HG03378 (cell line): ENCODE measurements at regions not wholly inside any gene's neighbourhood (a gene's known extent, or its start where the extent isn't known, plus 50 kb on each side); places are given as distances from the start of the nearest gene placed in this dataset.
"Not testable (repeated sequence)": the region's sequence is repeated elsewhere in the genome, so short reads cannot be mapped to it uniquely, and the experiment has no call there.

Experiments
- ATAC-seq: cut with Tn5 transposase; IDR thresholded peaks from one replicate; pipeline ENCODE4 v1.9.1; 2021; ENCODE audit warnings: mild to moderate bottlenecking, moderate library complexity; ENCODE audit not compliant: unreplicated experiment

DNA sequence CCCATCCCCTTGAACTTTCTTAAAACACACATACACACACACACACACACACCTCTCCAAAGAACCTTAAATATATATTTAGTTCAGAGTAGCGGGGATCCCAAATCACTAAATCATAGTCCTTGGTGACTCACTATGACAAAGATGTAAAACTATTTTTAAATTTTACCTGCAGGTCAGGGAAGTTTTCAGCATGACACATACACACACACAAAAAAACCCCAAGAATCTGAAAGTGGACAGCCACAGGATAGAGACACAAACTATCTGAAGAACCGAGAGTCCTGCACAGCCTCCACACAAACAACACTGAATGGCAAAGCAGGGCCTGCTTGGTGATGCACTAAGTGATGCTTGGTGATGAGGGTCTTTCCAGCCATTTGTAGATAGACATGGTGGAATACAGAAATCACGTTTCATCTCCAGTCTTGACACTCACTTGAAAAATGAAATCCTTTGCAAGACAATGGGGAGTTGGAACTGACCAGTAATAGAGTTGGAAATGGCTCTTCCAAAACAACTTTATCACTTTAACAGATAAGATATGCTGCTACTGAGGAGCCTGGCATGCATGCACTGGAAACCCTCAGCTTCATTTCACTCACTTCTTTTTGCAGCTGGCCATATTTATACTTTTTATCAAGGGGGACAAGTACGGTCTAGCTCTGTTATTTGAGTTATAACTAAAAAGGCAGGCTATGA, 307.3 kb downstream of the RAPGEF2 start:
- ATAC-seq: no peak

- ATAC-seq: no peak
Measured at GRCh38 chr4:159410891-159411290, 308.0 kb downstream of the RAPGEF2 start.

GRCh38 chr4:159413306-159413943, 310.5 kb downstream of the RAPGEF2 start:
- no peak for ATAC-seq

- ATAC-seq: no peak
Measured at GRCh38 chr4:159414305-159414704, 311.4 kb downstream of the RAPGEF2 start.

DNA sequence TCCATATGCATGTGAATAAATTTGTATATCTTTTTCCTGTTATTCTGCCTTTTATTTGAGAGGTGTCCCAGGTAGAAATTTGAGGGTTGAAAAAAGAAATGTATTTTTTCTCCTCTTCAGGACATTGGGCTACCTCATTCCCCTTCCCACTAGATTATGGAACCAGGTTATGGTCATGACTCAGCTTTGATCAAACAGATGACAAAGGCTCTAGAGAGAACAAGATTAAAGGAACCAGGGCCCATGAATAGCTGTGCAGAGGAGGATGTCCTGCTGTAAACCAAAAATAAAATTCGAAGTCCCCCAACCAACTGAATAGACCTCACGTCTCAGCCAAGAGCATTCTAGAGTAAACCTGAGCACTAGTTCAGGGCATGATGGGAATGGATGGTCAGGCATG, 313.2 kb downstream of the RAPGEF2 start:
- ATAC-seq: no peak

- no peak for ATAC-seq
Measured at GRCh38 chr4:159416996-159417395, 314.1 kb downstream of the RAPGEF2 start.

DNA sequence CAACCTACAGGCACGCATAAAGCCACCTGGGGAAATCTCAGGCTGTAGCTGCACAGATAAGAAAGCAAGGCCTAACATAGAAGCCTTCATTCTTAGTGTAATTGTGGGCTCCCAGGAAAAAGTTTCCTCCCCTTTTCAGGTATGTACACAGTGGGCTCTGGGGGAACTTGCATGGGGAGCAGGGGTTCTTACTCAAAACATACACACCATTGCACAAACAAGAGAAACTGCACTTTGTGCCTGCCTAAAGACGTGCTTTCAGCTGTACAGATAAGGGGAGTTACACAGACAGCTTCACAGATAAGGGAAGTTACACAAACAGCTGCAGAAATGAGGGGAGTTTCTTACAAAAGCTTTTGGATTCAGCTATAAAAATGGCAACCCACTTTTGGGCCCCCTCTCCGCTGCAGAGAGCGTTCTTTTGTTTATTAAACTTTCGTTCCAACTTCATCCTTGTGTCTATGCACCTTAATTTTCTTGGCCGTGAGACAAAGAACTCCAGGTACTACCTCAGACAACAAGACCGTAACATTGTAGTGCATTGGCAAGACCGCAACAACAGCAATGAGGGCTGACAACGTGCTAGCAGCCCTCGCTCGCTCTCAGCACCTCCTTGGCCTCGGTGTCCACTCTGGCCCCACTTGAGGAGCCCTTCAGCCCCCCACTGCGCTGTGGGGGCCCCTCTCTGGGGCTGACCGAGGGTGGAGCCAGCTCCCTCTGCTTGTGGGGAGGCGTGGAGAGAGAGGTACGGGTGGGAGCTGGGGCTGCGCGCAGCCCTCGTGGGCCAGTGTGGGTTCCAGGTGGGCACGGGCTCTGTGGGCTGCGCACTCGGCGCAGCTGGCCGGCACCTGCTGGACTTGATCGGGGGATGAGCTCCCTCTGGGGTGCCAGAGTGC, 317.5 kb downstream of the RAPGEF2 start:
- ATAC-seq: no peak

GRCh38 chr4:159421058-159421419, 318.2 kb downstream of the RAPGEF2 start:
- ATAC-seq: not testable (repeated sequence)

- no peak for ATAC-seq
Measured at GRCh38 chr4:159422019-159422418, 319.1 kb downstream of the RAPGEF2 start.

GRCh38 chr4:159422626-159423025, 319.7 kb downstream of the RAPGEF2 start:
- no peak for ATAC-seq

GRCh38 chr4:159425737-159426305, 322.9 kb downstream of the RAPGEF2 start:
- no peak for ATAC-seq

DNA sequence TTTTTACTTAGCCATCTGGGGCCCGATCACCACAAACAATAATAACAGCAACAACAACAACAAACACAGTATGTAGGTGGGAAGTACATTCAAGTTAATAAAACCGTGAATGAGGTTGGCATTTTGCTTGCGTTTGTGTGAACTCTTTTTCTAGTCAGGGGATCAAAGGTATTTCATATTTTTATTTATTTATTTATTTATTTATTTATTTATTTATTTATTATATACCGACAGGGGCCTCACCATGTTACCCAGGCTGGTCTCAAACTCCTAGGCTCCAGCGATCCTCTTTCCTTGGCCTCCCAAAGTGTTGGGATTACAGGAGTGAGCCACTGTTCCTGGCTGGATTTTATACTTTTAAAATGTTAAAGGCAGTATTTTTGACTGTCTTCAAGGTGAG, 325.4 kb downstream of the RAPGEF2 start:
- ATAC-seq: no peak

DNA sequence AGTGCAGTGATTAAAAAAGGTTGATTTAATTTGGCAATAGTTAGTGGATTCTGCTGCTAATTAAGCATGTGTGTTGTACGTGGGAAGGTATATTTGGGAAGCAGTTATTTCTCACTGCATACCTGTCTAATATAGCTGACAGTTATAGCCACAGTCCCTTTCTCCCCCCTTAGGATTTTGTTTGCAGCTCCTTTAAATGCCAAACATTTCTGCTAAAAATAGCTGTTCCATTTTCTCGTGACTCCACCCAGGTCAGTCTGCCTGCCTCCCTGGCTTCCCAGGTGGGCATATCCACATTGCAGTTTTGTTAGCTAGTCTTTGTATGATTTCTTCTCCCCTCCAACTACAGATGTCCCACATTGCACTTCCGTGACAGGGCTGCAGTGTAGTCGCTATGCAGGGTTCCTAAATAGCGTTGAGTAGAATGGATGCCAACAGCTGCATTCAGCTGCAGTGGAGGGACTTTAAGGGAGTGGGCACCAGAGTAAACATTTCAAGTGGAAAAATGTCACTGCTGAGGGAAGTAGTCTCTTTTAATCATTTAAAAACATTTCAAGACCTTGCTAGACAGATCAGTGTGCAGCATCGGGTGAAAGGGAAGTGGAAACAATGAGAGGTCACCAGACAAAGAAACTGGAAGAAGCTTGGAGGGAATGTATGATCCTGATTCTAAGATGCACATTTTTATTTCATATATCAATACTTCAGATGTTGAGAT, 326.3 kb downstream of the RAPGEF2 start:
- ATAC-seq: no peak

DNA sequence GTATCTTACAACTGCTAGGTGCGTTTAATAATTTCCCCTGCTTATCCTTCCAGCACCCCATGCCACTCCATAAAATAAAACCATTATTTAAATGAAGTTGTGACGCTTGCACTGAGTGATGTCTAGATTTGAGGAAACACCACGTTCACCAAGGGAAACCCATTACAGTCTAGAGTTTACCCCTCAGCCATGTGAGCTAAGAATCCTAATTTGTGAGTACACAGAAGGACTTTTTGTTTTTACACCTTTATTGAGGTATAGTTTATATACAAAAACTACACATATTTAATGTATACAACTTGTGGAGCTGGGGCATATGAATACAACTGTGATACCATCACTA, 326.8 kb downstream of the RAPGEF2 start:
- no peak for ATAC-seq

DNA sequence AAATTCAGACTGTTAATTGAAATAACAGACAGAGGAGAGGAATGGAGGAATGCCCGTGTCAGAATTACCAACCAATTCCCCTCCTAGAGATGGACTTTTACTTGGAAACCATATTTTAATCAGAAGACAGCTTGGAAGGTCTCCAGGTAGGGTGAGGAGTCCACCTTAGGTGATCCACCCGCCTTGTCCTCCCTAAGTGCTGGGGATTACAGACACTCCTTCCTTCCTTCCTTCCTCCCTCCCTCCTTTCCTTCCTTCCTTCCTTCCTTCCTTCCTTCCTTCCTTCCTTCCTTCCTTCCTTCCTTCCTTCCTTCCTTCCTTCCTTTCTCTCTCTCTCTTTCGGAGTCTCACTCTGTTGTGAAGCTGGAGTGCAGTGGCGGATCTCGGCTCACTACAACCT, 328.0 kb downstream of the RAPGEF2 start:
- no peak for ATAC-seq

DNA sequence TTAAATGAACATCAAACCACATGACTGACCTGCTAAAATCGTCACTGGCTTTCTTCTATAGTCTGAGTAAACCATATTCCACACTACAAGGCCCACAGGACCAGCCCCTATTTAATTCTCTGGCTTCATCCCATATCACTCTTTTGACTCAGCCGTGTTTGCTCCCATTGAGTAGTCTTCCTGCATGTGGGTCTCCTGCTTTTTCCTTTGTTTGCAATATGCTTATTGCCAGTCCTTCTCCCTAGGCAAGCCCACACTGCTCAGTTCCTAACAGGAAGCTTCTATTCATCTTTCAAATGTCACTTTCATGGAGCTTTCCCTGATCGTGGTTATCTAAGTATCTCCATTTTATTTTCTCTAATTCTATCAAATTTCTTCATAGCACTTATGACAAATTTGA, 329.6 kb downstream of the RAPGEF2 start:
- ATAC-seq: no peak

GRCh38 chr4:159433337-159433736, 330.5 kb downstream of the RAPGEF2 start:
- ATAC-seq: no peak

GRCh38 chr4:159434114-159434870, 331.4 kb downstream of the RAPGEF2 start:
- no peak for ATAC-seq

DNA sequence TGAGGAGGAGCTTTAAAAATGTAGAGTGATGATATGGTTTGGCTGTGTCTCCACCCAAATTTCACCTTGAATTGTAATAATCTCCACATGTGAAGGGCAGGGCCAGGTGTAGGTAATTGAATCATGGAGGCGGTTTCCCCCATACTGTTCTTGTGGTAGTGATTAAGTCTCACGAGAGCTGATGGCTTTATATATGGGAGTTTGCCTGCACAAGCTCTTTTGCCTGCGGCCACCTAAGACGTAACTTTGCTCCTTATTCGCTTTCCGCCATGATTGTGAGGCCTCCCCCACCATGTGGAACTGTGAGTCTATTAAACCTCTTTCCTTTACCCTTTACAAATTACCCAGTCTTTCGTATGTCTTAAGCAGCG, 332.0 kb downstream of the RAPGEF2 start:
- no peak for ATAC-seq

DNA sequence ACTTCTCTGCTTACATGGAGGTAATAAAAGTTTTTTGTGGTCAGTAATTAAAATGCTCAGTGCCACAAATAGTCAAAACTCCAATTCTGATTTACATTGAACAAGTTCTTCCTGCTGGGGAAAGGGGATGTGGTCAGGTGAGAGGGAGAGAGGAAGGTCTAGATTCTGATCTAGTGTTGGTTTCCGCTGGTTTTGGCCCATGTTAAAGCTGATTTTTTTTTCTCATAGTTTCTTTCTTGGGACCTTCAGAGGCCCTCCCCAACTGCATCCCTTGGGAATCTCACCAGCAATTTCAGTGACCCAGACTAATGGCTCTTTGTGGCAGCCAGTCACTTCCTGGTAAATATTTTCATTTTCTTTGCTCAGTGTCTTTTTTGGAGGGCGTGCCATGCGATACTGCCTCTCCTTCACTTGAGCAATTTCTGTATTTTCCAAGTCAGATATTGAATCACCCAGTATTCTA, 332.7 kb downstream of the RAPGEF2 start:
- no peak for ATAC-seq
